ENCODE measurements at regions not wholly inside any gene's neighbourhood (a gene's known extent, or its start where the extent isn't known, plus 50 kb on each side); places are given as distances from the start of the nearest gene placed in this dataset.
"Not testable (repeated sequence)": the region's sequence is repeated elsewhere in the genome, so short reads cannot be mapped to it uniquely, and the experiment has no call there.

- TF ChIP-seq POLR2AphosphoS5 (IDR thresholded peaks at IDR 0.05; ENCODE audit: low read depth, low read length); POLR2A (IDR thresholded peaks at IDR 0.05; ENCODE audit: low read depth, low read length); PAX5 (IDR thresholded peaks at IDR 0.05; ENCODE audit: insufficient read depth, low read length, severe bottlenecking); TAF1 (IDR thresholded peaks at IDR 0.05; ENCODE audit: low read depth, low read length); POU2F2 (IDR thresholded peaks at IDR 0.05; ENCODE audit: low read depth, low read length); SPI1 (IDR thresholded peaks at IDR 0.05; ENCODE audit: low read depth, low read length): not testable (repeated sequence)
Measured at GRCh38 chr1:121551491-121551890, 366.7 kb downstream of the SRGAP2C start.
